ENCODE measurements at regions not wholly inside any gene's neighbourhood (a gene's known extent, or its start where the extent isn't known, plus 50 kb on each side); places are given as distances from the start of the nearest gene placed in this dataset.

DNA sequence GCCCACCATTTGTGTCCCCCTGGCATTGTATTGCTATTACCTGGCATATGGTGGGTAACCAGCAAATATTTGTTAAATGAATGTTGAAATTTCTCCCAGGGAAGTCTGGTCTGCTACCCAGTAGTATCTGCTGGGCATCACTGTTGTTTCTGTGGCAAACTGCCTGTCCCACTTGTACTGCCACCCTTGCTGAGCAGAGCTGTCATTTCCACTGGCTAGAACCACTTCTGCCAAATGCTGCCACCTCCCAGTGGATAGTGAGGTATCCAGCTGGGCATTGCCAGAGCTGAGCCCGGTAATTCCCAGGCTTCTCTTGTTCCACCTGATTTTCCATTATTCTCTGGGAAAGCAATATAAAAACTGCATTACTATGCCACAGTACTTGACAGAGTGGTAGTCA, 186.7 kb upstream of the NOCT start:
- intact Hi-C loops (cut with micrococcal nuclease), result no loop called here
- Mint-ChIP-seq H3K9me3 (no peaks in the 10 kb centered on the region), H3K4me3 (no peak overlapping the region), H3K27me3 (ENCODE audit: insufficient read depth) (peaks cover 2% of the 10 kb centered on the region), H3K27ac (no peak overlapping the region), H3K4me1 (ENCODE audit: low read depth) (no peaks in the 10 kb centered on the region), H3K36me3 (ENCODE audit: low read depth) (no peaks in the 10 kb centered on the region)
- no peak for DNase-seq (ENCODE audit: low spot score)

DNA sequence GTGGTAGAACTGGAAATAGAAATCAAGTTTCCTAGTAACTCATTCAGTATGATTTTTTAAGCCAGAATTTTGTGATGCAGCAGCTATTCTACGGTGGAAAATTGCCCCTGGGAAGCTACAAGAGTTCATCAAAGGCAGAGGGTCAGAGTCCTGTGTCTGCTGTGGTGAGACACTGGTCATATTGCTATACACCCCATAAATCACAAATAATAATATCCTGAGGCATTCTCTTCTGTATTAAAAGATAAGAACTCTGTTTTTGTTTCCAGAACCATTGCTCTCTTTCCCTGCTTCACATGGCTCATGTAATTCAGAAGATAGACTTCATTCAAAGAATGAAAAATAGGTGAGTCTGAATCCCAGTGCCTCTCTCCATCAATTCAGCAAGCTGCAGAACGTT, 188.8 kb upstream of the NOCT start:
- no peak overlapping the region for H3K4me3 Mint-ChIP-seq
- intact Hi-C loops (cut with micrococcal nuclease), result no loop called here
- DNase-seq (ENCODE audit: low spot score), result no peak
- H3K27ac Mint-ChIP-seq, result no peak overlapping the region
- peaks cover 8% of the 10 kb centered on the region for H3K27me3 Mint-ChIP-seq (ENCODE audit: insufficient read depth)
- H3K4me1 Mint-ChIP-seq (ENCODE audit: low read depth), result no peaks in the 10 kb centered on the region
- no peaks in the 10 kb centered on the region for H3K9me3 Mint-ChIP-seq
- no peaks in the 10 kb centered on the region for H3K36me3 Mint-ChIP-seq (ENCODE audit: low read depth)

DNA sequence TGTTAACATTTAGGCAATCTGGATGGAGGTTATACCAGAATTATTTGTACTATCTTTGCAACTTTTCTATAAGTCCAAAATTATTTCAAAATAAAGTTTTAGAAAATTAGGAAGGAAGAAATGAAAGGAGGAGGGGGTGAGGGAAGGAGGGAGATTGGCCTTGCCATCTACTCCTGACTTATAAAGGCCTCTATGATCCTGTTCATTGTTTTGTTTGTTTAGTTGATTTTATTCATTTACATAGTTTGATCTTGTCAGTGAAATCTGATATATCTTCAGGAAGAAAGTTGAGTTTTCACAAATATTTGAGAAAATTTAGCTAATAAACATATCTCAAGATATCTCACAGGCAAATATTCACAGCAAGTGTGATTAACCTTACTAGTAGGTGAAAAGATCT, 189.3 kb upstream of the NOCT start:
- DNase-seq (ENCODE audit: low spot score), result no peak
- no peaks in the 10 kb centered on the region for H3K36me3 Mint-ChIP-seq (ENCODE audit: low read depth)
- no peak overlapping the region for H3K27ac Mint-ChIP-seq
- no peaks in the 10 kb centered on the region for H3K9me3 Mint-ChIP-seq
- H3K4me1 Mint-ChIP-seq (ENCODE audit: low read depth), result no peaks in the 10 kb centered on the region
- H3K4me3 Mint-ChIP-seq, result no peak overlapping the region
- intact Hi-C loops (cut with micrococcal nuclease), result no loop called here
- peaks cover 8% of the 10 kb centered on the region for H3K27me3 Mint-ChIP-seq (ENCODE audit: insufficient read depth)

DNA sequence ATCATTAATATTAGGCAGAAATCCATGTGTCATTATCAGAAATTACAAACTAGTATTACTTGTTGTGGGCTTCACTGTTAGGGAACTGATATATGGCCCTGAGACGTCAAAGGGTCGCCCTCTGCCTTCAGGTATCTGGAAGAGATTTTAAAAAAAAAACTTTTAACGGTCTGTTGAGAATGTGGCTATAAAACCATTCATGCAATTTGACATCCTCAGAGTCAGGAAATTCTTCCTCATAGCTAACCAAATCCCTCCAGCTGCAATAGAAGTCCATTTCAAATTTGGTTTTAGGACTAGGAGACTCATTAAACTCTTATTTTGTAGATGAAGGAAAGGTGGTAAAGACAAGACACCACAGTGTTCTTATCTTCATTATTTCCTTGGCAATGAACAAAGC, 194.2 kb upstream of the NOCT start:
- Mint-ChIP-seq H3K27me3 (ENCODE audit: insufficient read depth) (peaks cover 8% of the 10 kb centered on the region), H3K36me3 (ENCODE audit: low read depth) (no peaks in the 10 kb centered on the region), H3K4me3 (no peak overlapping the region), H3K27ac (no peak overlapping the region), H3K4me1 (ENCODE audit: low read depth) (no peaks in the 10 kb centered on the region), H3K9me3 (no peaks in the 10 kb centered on the region)
- DNase-seq (ENCODE audit: low spot score), result no peak
- intact Hi-C loops (cut with micrococcal nuclease), result no loop called here

DNA sequence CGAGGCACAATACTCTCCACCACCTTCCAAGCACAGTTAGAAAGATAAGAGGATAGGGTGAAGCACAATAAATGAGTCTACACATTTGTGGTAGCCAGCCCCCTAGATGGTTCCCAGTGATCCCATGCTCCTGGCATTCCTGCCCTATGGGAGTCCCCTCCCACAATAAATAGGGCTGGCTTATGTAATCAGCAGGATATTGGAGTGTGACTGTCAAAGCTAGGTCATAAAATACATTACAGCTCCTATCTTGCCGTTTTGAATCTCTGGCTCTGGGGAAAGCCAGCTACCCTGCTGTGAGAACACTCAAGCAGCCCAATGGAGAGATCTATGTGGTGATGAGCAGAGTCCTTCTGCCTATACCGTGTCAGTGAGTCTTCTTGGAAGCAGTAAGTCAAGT, 198.7 kb upstream of the NOCT start:
- H3K27me3 Mint-ChIP-seq (ENCODE audit: insufficient read depth), result no peaks in the 10 kb centered on the region
- no peaks in the 10 kb centered on the region for H3K36me3 Mint-ChIP-seq (ENCODE audit: low read depth)
- no peaks in the 10 kb centered on the region for H3K4me1 Mint-ChIP-seq (ENCODE audit: low read depth)
- no peak overlapping the region for H3K4me3 Mint-ChIP-seq
- no peak overlapping the region for H3K27ac Mint-ChIP-seq
- intact Hi-C loops (cut with micrococcal nuclease), result no loop called here
- H3K9me3 Mint-ChIP-seq, result no peaks in the 10 kb centered on the region
- DNase-seq (ENCODE audit: low spot score), result no peak

DNA sequence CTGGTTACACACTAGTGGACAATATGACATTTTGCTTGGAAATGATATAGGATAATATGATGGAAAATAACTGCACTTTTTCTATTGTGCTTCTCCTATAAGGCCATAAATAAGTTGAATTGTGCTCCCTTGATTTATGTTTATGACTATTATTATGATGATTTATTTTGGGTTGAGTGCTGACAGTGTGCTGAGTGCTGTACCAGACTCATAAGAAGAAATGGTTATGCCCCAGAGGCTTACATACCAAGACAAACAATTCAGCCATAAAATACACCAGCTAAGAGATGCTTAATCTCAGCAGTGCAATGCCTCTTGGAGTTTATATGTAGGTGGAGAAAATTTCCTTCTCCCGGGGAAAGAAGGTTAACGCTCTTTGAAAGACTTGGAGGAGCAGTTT, 199.8 kb upstream of the NOCT start:
- Mint-ChIP-seq H3K27me3 (ENCODE audit: insufficient read depth) (no peaks in the 10 kb centered on the region), H3K27ac (no peak overlapping the region), H3K4me3 (no peak overlapping the region), H3K9me3 (no peaks in the 10 kb centered on the region), H3K4me1 (ENCODE audit: low read depth) (no peaks in the 10 kb centered on the region), H3K36me3 (ENCODE audit: low read depth) (no peaks in the 10 kb centered on the region)
- intact Hi-C loops (cut with micrococcal nuclease), result no loop called here
- DNase-seq (ENCODE audit: low spot score), result no peak

DNA sequence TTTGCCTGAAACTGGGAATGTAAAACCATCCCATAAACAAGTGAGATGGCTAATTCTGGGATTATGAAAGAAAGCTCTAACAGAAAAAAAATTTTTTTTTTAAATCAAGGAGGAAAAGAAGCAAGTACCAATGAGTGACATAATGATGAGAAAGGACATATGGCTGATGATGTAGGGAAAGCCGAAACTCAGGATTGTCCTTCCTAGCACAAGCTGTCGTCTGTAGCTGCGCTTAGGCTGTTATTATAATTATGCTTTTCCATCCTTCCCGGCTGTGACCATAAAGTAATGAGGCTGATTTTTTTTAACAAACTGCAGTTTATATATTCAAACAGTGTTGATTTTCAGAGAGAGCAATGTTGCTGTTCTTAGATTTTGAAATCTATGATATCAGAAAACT, 209.8 kb upstream of the NOCT start:
- Mint-ChIP-seq H3K4me1 (ENCODE audit: low read depth) (no peaks in the 10 kb centered on the region), H3K27me3 (ENCODE audit: insufficient read depth) (peaks cover 21% of the 10 kb centered on the region), H3K4me3 (no peak overlapping the region), H3K9me3 (no peaks in the 10 kb centered on the region), H3K27ac (no peak overlapping the region), H3K36me3 (ENCODE audit: low read depth) (no peaks in the 10 kb centered on the region)
- intact Hi-C loops (cut with micrococcal nuclease), result no loop called here
- DNase-seq (ENCODE audit: low spot score), result no peak

DNA sequence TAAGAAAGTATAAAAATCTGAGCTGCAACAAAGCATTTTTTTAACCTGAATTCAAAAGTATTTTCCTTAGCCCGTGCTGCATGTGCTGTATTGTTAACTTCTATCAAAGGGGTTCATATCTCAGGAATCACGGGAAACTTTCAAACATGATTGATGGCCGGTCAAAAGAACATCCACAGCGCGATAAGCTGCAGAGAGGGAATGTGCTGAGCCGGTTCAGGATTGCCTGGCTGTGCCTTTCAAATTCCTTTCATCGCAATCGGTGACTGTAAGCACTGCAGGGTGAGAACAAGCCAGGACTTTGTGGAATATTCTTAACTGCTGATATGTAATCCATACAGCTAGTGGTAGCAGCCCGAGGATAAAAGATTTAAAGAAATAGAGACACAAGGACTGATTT, 210.9 kb upstream of the NOCT start:
- Mint-ChIP-seq H3K36me3 (ENCODE audit: low read depth) (no peaks in the 10 kb centered on the region), H3K4me1 (ENCODE audit: low read depth) (no peaks in the 10 kb centered on the region), H3K27me3 (ENCODE audit: insufficient read depth) (peaks cover 21% of the 10 kb centered on the region), H3K9me3 (no peaks in the 10 kb centered on the region), H3K27ac (no peak overlapping the region), H3K4me3 (no peak overlapping the region)
- intact Hi-C loops (cut with micrococcal nuclease), result no loop called here
- DNase-seq (ENCODE audit: low spot score), result no peak

DNA sequence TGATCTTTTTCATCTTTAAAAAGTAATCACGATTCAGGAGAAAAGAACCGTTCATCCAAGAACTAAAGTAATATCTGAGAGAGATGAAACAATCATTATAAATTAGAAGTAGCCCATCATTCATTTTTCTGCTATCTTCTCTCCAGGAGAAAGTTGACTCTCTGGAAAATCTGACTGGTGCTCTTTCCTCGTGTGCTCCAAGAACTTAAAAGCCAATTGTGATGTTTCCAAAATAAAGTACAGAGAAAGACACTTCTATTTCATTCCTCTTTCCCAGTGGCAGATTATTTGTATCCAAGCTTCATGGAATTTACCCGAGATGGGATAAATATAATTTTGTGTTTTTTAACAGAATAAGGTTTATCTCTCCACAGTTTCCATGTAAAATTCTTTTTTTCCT, 212.5 kb upstream of the NOCT start:
- intact Hi-C loops (cut with micrococcal nuclease), result no loop called here
- no peaks in the 10 kb centered on the region for H3K9me3 Mint-ChIP-seq

DNA sequence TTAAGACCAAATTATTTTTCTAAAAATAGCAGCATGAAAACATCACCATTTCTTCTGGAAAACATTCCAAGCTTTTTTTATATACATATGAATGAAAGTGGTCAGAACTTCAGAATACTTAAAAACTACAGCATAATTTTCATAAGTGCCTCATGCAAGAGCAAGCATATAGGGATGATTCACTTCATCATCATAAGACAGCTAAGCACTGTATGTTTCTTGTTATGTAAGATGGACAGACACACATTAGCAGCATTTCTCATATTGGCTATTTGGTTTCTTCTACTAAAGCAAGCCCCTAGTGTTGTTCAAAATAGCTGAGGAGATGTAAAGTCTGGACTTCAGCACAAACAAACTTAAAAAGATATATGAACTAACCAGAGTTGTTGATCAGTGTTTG, 213.1 kb upstream of the NOCT start:
- intact Hi-C loops (cut with micrococcal nuclease), result no loop called here
- Mint-ChIP-seq H3K9me3 (no peaks in the 10 kb centered on the region), H3K36me3 (ENCODE audit: low read depth) (no peaks in the 10 kb centered on the region)

More for the DNA sequence above, 212.5 kb upstream of the NOCT start:
- DNase-seq (ENCODE audit: low spot score), result no peak
- H3K4me3 Mint-ChIP-seq, result no peak overlapping the region
- H3K4me1 Mint-ChIP-seq (ENCODE audit: low read depth), result no peaks in the 10 kb centered on the region
- H3K27me3 Mint-ChIP-seq (ENCODE audit: insufficient read depth), result peaks cover 24% of the 10 kb centered on the region
- no peaks in the 10 kb centered on the region for H3K36me3 Mint-ChIP-seq (ENCODE audit: low read depth)
- H3K27ac Mint-ChIP-seq, result no peak overlapping the region

DNA sequence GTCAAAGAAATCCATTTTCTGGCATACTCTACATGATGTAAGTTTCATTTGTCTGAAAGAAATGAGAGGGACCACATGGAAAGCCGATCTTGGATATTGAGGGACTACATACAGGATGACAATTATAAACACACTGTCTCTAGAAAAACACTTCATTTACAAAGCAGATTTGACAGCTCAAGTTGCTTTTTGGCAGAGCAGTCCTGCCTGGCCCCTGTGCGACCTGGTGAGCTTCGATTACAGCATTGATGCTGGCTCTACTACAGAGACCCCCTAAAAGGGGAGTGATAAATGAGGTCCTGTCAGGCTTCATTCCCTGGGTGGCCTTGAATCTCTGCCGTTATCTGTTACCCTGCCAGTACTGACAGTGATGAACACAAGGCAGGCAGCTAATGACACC, 215.2 kb upstream of the NOCT start:
- Mint-ChIP-seq H3K36me3 (ENCODE audit: low read depth) (no peaks in the 10 kb centered on the region), H3K9me3 (no peaks in the 10 kb centered on the region), H3K27me3 (ENCODE audit: insufficient read depth) (peaks cover 23% of the 10 kb centered on the region), H3K27ac (no peak overlapping the region), H3K4me1 (ENCODE audit: low read depth) (no peaks in the 10 kb centered on the region), H3K4me3 (no peak overlapping the region)
- DNase-seq (ENCODE audit: low spot score), result no peak
- intact Hi-C loops (cut with micrococcal nuclease), result no loop called here

More for the DNA sequence above, 213.1 kb upstream of the NOCT start:
- Mint-ChIP-seq H3K4me3 (no peak overlapping the region), H3K27me3 (ENCODE audit: insufficient read depth) (peaks cover 23% of the 10 kb centered on the region), H3K4me1 (ENCODE audit: low read depth) (no peaks in the 10 kb centered on the region), H3K27ac (no peak overlapping the region)
- no peak for DNase-seq (ENCODE audit: low spot score)

DNA sequence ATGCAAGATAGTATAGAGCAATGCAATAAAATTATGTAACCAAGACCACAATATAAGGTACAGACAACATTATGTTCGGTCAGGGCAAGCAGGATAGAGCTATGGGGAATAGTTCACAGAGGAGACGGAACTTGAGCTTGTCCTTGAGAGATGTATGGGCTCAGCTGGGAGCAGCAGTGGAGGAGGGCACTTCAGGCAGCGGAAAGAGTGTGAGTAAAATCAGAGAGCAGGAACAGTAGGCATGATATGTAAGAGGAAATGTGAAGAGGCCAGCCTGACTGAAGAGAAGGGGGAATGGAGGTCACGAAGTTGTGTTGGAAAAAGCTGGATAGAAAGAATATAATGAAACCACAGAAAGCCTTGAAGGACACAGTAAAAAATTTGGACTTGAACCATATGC, 217.2 kb upstream of the NOCT start:
- Mint-ChIP-seq H3K4me1 (ENCODE audit: low read depth) (no peaks in the 10 kb centered on the region), H3K4me3 (no peak overlapping the region), H3K9me3 (no peaks in the 10 kb centered on the region)

DNA sequence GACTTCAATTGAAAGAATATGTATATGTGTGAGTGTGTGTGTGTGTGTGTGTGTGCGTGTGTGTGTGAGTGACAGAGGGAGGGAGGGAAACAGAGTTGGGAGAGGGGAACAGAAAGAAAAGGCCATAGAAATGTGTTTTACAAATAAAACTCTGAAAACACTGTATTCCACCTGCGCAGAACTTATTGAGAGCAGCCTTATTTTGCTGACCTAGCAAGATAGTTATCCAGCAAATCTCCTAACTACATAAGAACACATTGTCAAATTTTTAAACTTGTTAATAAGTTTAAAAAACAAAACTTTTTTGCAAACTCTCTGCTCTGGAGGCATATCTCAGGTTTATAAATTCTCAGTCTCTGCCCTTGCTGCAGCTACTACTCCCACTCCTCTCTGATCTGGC, 217.9 kb upstream of the NOCT start:
- Mint-ChIP-seq H3K27ac (no peak overlapping the region), H3K27me3 (ENCODE audit: insufficient read depth) (peaks cover 8% of the 10 kb centered on the region), H3K4me1 (ENCODE audit: low read depth) (no peaks in the 10 kb centered on the region), H3K9me3 (no peaks in the 10 kb centered on the region), H3K4me3 (no peak overlapping the region), H3K36me3 (ENCODE audit: low read depth) (no peaks in the 10 kb centered on the region)
- intact Hi-C loops (cut with micrococcal nuclease), result no loop called here
- no peak for DNase-seq (ENCODE audit: low spot score)

More for the DNA sequence above, 217.2 kb upstream of the NOCT start:
- intact Hi-C loops (cut with micrococcal nuclease), result no loop called here
- Mint-ChIP-seq H3K36me3 (ENCODE audit: low read depth) (no peaks in the 10 kb centered on the region), H3K27ac (no peak overlapping the region), H3K27me3 (ENCODE audit: insufficient read depth) (peaks cover 12% of the 10 kb centered on the region)
- DNase-seq (ENCODE audit: low spot score), result no peak

DNA sequence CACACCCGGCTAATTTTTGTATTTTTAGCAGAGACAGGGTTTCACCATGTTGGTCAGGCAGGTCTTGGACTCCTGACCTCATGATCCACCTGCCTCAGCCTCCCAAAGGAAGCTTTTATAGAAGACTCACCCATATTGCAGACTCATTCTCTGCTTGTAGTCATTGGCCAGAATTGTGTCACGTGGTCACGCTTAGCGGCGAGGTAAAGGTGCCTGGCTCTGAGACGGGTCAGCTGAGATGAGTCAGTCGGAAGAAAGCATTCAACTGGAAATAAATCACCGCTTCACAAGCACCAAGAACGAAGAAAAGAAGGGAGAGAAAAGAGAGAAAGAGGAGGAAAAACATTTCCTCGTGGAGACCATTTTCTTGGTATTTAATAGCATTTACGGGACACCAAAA, 218.8 kb upstream of the NOCT start:
- Mint-ChIP-seq H3K27ac (no peak overlapping the region), H3K36me3 (ENCODE audit: low read depth) (no peaks in the 10 kb centered on the region), H3K9me3 (no peaks in the 10 kb centered on the region), H3K4me1 (ENCODE audit: low read depth) (no peaks in the 10 kb centered on the region), H3K4me3 (no peak overlapping the region), H3K27me3 (ENCODE audit: insufficient read depth) (peaks cover 8% of the 10 kb centered on the region)
- intact Hi-C loops (cut with micrococcal nuclease), result no loop called here
- no peak for DNase-seq (ENCODE audit: low spot score)

All from activated T-helper 1 cell treated with anti-CD3 and anti-CD28 coated beads, Interleukin-12 subunit alpha, Interleukin-12 subunit beta, Interleukin-2, Interleukin-4 antibody, amounts not matched to agents 30 ng/mL and 10 ng/mL and 1 ng/mL, durations not matched to agents 14 hours and 24 hours and 36 hours (primary cell).